ENCODE measurements at regions not wholly inside any gene's neighbourhood (a gene's known extent, or its start where the extent isn't known, plus 50 kb on each side); places are given as distances from the start of the nearest gene placed in this dataset.

DNA sequence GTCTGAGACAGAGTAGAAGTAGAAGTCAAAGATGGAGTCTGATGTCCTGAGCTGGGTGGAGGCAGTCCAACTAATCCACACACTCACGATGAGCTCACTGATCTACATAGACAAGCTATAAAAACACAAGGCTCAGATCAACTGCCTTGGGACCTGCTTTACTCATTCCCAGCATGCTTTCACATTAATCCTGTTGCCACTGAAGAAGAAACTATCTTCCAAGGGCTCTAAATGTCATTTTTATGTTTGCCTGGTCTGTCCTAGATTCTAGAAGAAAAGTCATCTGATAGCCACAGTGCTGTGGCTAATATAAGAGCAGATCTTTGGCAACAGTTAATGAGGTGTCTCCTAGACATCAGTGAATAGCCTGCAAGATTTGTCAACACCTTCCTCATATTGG, 522.7 kb downstream of the NUF2 start:
- Mint-ChIP-seq H3K4me3 (no peak overlapping the region), H3K36me3 (no peaks in the 10 kb centered on the region), H3K27me3 (no peaks in the 10 kb centered on the region), H3K4me1 (peaks cover 0 to 2% (median 0%) of the 10 kb centered on the region in 3 donors), H3K27ac (no peak overlapping the region), H3K9me3 (peaks cover 0 to 7% (median 1%) of the 10 kb centered on the region in 3 donors)

DNA sequence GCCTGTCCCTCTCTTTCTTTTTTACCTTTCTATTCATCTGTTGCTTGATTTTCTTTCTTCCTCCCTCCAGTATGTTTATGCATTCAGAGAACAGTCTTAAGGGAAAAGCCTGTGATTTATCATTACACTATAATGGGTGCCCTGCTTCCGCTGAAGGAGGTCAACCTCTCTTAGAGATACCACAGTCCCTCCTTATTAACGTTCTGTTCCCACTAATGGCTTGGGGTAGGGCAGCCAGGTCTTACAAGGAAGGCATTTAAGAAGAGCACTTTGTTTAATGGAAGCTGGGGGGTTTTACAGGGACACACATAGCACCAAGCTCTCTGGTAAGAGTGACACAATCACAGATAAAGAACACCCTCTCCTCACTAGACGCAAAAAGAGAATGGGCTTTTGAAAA, 523.5 kb downstream of the NUF2 start:
- H3K4me1 Mint-ChIP-seq = peaks cover 0 to 2% (median 0%) of the 10 kb centered on the region in 3 donors
- no peaks in the 10 kb centered on the region for H3K36me3 Mint-ChIP-seq
- no peaks in the 10 kb centered on the region for H3K27me3 Mint-ChIP-seq
- peaks cover 0 to 5% (median 1%) of the 10 kb centered on the region in 3 donors for H3K9me3 Mint-ChIP-seq
- H3K27ac Mint-ChIP-seq = no peak overlapping the region
- no peak overlapping the region for H3K4me3 Mint-ChIP-seq

DNA sequence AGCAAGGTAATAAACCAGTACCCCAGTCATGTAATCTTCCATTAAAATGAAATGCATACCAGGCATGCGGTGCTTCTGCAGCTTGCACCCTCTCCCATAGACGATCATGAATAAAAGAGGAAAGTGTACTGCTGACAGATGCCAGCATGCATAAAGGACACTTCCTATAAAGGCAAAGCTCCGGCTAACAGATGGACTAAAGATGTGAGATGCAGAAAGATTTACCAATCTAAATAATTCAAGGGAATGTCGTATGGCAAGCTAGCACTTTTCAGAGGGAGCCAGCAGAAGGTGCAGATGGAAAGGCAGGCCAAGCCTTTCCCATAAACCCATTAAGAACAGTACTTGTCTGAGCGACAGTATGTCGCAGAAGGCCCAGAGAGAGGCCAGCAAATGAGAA, 542.0 kb downstream of the NUF2 start:
- no peak overlapping the region for H3K4me3 Mint-ChIP-seq
- H3K9me3 Mint-ChIP-seq = peaks cover 0 to 13% (median 0%) of the 10 kb centered on the region in 3 donors
- no peaks in the 10 kb centered on the region for H3K27me3 Mint-ChIP-seq
- no peaks in the 10 kb centered on the region for H3K4me1 Mint-ChIP-seq
- H3K27ac Mint-ChIP-seq = no peak overlapping the region
- H3K36me3 Mint-ChIP-seq = no peaks in the 10 kb centered on the region

DNA sequence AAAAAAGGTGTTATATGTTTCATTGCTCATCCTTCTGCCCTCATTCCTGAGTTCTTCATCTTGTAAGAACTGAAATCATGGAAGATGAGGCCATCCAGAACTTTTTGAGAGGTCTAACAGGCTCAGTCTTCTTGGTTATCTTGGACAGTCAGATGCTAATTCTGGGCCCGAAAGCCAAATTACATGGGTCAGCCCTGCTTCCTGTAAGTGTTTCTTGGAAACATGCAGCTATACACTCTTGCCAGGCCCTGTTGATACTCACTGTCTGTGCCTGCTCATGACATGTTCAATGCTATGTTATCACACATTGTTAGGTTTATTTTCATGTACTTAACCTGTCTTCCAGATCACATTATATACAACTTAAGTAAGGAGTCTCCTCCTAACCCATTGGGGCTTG, 542.5 kb downstream of the NUF2 start:
- H3K36me3 Mint-ChIP-seq = no peaks in the 10 kb centered on the region
- H3K27me3 Mint-ChIP-seq = no peaks in the 10 kb centered on the region
- no peaks in the 10 kb centered on the region for H3K4me1 Mint-ChIP-seq
- H3K9me3 Mint-ChIP-seq = peaks cover 0 to 13% (median 0%) of the 10 kb centered on the region in 3 donors
- no peak overlapping the region for H3K4me3 Mint-ChIP-seq
- no peak overlapping the region for H3K27ac Mint-ChIP-seq

DNA sequence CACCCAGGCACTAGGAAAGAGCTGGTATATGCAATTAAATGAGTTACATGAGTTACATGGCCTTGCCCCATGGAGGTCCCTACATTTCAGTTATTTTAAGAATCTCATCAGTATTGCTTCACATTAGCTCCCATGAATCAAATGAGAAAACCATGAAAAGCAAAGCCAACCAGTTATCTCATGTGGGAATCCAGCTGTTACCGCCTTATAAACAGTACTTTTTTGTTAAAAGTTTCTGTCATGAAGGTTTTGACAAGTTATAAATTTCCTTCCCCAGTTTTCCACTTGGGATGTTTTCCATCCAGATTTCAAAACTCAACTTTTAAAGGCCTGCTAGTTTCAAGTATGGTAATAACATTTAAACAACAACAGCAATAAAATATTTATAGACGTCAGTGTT, 544.8 kb downstream of the NUF2 start:
- Mint-ChIP-seq H3K27ac (no peak overlapping the region), H3K36me3 (no peaks in the 10 kb centered on the region), H3K27me3 (no peaks in the 10 kb centered on the region), H3K4me3 (no peak overlapping the region), H3K4me1 (no peaks in the 10 kb centered on the region), H3K9me3 (peaks cover 0 to 13% (median 0%) of the 10 kb centered on the region in 3 donors)

DNA sequence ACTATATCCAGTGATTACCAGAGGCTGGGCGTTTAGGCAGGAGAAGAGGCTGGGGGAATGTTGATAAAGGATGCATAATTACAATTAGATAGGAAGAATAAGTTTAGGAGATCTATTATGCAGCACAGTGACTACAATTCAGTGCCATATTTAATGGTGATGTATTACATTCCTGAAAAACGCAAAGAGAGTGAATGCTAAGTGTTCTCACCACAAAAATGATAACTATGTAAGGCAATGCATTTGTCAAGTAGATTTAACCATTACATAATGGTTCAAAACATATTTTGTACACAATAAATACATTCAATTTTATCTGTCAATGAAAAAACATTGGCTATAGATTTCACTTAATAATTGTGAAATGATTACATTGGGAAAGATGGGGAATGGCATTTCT, 548.9 kb downstream of the NUF2 start:
- H3K36me3 Mint-ChIP-seq = no peaks in the 10 kb centered on the region
- H3K4me1 Mint-ChIP-seq = no peaks in the 10 kb centered on the region
- no peaks in the 10 kb centered on the region for H3K27me3 Mint-ChIP-seq
- H3K4me3 Mint-ChIP-seq = no peak overlapping the region
- peaks cover 2 to 6% (median 4%) of the 10 kb centered on the region in 3 donors for H3K9me3 Mint-ChIP-seq
- H3K27ac Mint-ChIP-seq = no peak overlapping the region

DNA sequence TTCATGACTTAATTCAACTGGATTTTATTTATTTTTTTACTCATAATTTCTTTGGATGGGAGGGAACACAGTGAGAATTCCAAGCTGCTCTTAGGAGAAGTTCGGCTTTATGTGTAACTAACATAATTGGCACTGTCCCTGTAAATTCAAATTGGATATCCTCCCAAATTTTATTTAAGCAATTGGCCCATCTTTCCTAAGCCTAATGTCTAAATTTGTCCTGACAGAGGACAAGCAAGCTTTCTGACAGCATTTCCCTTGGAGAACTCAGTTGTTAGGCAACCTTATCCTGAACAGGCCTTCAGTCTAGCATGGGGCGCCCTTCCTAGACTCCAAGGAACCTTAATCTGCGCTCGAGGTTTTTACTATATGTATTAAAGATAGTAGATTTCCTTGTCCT, 550.3 kb downstream of the NUF2 start:
- H3K4me1 Mint-ChIP-seq = no peaks in the 10 kb centered on the region
- no peaks in the 10 kb centered on the region for H3K27me3 Mint-ChIP-seq
- H3K27ac Mint-ChIP-seq = no peak overlapping the region
- no peak overlapping the region for H3K4me3 Mint-ChIP-seq
- H3K9me3 Mint-ChIP-seq = peaks cover 0 to 7% (median 6%) of the 10 kb centered on the region in 3 donors
- H3K36me3 Mint-ChIP-seq = no peaks in the 10 kb centered on the region

DNA sequence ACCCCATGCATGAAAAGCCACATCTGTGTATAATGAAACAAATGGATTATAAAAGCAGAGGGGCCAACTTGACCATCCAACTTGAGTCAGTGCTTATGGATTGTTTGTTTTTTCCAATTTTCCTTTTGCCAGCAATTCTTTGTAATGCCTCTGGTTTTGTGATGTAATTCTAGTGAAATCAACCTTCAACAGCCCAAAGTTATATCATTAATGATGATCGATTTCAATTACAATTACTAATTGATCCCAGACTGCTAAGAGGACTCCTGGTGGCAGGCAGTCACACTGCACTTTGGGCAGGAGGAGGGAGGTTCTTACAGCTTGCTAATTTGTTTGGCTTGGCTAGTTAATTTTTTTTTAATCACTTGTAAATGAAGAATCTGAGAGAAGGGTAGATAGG, 552.3 kb downstream of the NUF2 start:
- Mint-ChIP-seq H3K9me3 (peaks cover 0 to 10% (median 6%) of the 10 kb centered on the region in 3 donors), H3K27me3 (no peaks in the 10 kb centered on the region), H3K27ac (no peak overlapping the region), H3K36me3 (no peaks in the 10 kb centered on the region), H3K4me1 (no peaks in the 10 kb centered on the region), H3K4me3 (no peak overlapping the region)

DNA sequence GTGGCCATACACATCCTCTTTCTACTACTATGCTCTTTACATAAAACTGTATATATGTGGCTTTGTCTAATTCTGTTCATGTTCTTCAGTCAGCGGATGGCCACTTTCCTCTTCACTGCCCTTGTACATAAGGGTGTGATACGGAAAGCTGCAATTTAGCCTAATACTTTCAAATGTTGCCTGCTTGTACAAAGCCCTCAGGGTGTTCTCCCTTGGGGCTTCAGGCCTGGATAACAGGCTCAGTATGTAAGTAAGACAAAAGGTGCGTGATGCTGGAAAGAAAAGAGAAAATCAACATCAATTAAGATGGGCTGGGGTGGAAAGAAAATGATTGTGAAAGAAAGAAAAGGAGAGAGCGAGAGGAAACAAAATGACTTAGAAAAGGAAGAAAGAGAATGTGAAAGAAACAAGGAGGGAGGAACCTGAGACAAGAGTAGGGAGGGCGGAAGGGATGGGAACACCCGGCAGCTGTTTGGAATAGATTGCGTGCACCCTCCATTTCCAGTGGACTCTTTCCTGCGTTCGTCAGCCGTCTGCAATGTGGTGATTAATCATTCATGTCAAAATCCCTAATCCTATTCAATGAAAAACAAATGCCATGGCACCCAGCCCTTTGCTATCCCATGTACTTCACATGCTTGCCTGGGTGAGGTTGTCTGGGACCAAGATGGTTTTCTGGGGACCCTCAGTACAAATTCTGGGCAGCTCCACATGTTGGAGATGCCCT, 553.6 kb downstream of the NUF2 start:
- no peak overlapping the region for H3K4me3 Mint-ChIP-seq
- H3K27ac Mint-ChIP-seq = no peak overlapping the region
- H3K9me3 Mint-ChIP-seq = peaks cover 0 to 10% (median 6%) of the 10 kb centered on the region in 3 donors
- H3K27me3 Mint-ChIP-seq = no peaks in the 10 kb centered on the region
- H3K4me1 Mint-ChIP-seq = no peaks in the 10 kb centered on the region
- no peaks in the 10 kb centered on the region for H3K36me3 Mint-ChIP-seq

DNA sequence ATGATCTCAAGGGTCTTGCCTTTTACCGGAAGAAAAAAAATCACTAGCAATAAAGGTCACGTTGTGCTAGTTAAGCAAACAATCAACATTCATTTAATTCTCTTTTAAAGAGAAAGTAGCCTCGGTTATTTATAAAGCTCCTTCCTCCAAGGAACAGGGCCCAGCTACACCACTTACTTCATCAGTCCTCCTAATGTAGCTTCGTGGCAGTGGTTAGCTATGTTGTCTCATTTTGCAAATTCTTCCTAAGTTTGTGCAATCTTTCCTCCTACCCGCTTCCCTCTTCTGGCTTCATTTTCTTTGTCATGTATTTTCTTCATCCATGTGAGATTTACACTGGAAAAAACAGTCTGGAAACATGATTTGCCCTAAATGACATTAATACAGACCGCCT, 554.2 kb downstream of the NUF2 start:
- Mint-ChIP-seq H3K4me1 (no peaks in the 10 kb centered on the region), H3K4me3 (no peak overlapping the region), H3K36me3 (no peaks in the 10 kb centered on the region), H3K27ac (no peak overlapping the region), H3K9me3 (peaks cover 0 to 10% (median 6%) of the 10 kb centered on the region in 3 donors), H3K27me3 (no peaks in the 10 kb centered on the region)

DNA sequence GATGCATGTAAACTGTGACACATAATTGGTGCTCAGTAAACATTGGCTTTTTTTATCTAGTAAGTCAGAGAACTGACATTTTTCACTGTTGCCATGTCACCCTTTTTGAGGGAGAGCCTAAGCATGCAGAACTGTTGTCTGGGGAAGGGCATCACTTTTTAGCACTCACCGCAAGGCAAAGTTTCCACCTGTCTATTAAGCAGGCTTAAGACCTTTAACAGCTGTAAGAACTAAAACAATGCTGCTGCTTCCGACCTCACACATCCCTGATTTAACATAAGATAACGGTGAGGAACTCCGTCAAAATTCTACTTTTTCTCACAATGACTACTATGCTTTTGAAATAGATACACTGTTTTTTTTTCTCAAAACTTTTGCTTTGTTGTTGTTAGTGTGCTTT, 554.8 kb downstream of the NUF2 start:
- no peaks in the 10 kb centered on the region for H3K36me3 Mint-ChIP-seq
- H3K4me1 Mint-ChIP-seq = no peaks in the 10 kb centered on the region
- no peak overlapping the region for H3K4me3 Mint-ChIP-seq
- H3K9me3 Mint-ChIP-seq = peaks cover 0 to 10% (median 6%) of the 10 kb centered on the region in 3 donors
- H3K27me3 Mint-ChIP-seq = no peaks in the 10 kb centered on the region
- no peak overlapping the region for H3K27ac Mint-ChIP-seq

DNA sequence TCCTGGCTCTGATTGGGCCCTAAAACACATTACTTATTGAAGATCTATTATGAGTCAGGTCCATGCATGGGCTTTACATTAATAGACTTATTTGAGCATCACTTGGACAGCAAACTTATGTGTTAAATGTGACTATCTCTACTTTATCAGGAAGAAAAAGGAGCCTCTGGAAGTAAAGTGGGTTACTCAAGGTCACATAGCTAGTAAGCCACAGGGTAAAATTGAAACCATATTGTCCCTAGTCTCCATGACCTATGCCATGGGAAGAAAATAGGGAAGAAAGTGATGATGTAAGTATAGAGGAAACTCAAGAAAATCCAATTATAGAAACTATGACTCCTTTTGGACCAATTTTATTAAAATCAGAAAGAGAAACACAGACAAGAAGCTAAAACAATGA, 555.3 kb downstream of the NUF2 start:
- Mint-ChIP-seq H3K27ac (no peak overlapping the region), H3K4me3 (no peak overlapping the region), H3K4me1 (no peaks in the 10 kb centered on the region), H3K9me3 (peaks cover 0 to 10% (median 6%) of the 10 kb centered on the region in 3 donors), H3K27me3 (no peaks in the 10 kb centered on the region), H3K36me3 (no peaks in the 10 kb centered on the region)

DNA sequence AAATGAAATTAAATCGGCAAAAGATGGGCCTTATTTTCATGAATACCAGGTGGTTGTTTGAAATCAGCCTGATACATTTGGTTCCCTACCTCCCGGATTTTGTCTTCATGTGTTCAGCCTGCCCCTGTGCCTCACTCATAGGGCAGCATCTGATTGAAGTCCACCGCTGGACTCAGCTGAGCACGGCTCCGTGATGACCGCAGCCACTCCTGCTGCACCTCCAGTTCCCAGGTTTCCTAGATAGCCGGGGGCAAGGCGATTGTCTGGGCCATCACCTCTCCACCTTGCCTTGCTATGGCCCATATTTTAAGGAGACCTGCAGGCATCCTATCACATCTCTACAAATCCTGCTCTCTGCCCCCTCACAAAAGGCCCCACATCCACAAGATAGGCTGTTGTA, 563.8 kb downstream of the NUF2 start:
- no peaks in the 10 kb centered on the region for H3K36me3 Mint-ChIP-seq
- no peak overlapping the region for H3K27ac Mint-ChIP-seq
- no peaks in the 10 kb centered on the region for H3K9me3 Mint-ChIP-seq
- H3K27me3 Mint-ChIP-seq = no peaks in the 10 kb centered on the region
- no peak overlapping the region for H3K4me3 Mint-ChIP-seq
- no peaks in the 10 kb centered on the region for H3K4me1 Mint-ChIP-seq

DNA sequence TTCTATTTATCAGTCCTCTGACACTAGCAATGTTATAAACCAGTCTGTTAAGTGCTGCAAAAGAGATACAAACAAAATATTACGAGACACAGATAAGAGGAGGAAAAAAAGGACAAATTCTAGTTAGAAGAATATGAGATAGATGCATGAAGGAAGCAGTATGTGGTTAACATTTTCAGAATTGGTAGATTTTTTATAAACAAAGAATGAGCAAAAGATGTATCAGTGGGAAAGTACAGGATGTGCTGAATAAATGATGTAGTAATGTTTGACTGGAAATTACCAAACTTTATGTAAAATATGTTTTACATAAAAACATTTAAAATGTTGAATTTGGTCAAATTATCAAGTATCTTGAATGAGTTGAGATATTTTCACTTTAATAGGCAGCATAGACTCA, 574.2 kb downstream of the NUF2 start:
- Mint-ChIP-seq H3K27ac (no peak overlapping the region), H3K4me3 (no peak overlapping the region), H3K27me3 (no peaks in the 10 kb centered on the region), H3K36me3 (no peaks in the 10 kb centered on the region), H3K9me3 (peaks cover 2 to 7% (median 3%) of the 10 kb centered on the region in 3 donors), H3K4me1 (no peaks in the 10 kb centered on the region)

DNA sequence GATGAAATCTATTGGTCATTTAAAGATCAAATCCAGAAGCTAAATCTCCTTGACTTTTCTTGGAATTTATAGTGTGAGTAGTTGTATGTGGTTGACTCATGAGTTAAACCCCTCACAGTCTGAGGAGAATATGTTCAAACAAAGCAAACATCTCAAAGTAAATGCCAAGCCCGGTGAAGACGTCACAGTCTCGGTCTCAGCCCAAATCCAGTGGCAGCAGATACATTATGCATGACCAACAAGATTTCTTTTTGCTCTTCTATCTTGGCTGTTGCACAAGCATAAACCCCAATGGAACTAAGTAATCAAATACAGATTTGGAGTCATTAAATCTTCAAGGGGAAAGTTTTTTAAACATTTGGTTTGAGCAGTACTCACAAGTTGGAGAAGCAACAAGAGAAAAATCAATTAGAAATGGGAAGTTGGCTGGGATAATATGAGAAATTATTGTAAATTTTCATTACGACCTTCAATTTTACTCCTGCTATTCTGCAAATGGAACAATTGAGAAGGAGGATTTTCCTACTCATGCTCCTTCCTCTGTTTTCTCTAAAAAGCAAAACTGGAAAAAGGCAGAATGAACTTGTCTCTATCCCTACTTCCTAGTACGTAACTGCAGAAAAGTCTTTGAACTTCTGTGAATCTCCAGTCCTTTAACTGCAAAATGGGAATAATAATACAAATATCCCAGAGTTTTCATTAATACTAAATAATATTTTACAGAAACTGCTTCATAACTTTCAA, 575.8 kb downstream of the NUF2 start:
- Mint-ChIP-seq H3K36me3 (no peaks in the 10 kb centered on the region), H3K4me1 (no peaks in the 10 kb centered on the region), H3K9me3 (peaks cover 3 to 8% (median 4%) of the 10 kb centered on the region in 3 donors), H3K4me3 (no peak overlapping the region), H3K27ac (no peak overlapping the region), H3K27me3 (no peaks in the 10 kb centered on the region)

DNA sequence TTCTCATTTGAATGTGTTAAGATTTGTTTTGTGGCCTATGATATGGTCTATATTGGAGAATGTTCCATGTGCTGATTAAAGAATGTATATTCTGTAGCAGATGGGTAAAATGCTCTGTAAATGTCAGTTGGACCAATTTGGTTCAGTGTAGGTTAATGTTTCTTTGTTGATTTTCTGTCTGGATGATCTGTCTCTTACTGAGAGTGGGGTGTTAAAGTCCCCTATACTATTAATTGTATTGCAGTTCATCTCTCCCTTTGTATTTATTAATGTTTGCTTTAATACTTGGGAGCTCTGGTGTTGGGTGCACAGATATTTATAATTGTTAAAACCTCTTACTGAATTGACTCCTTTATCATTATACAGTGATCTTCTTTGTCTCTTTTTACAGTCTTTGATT, 584.5 kb downstream of the NUF2 start:
- Mint-ChIP-seq H3K27me3 (no peaks in the 10 kb centered on the region), H3K36me3 (no peaks in the 10 kb centered on the region), H3K27ac (no peak overlapping the region), H3K4me1 (no peaks in the 10 kb centered on the region), H3K9me3 (peaks cover 5 to 11% (median 6%) of the 10 kb centered on the region in 3 donors), H3K4me3 (no peak overlapping the region)
